ENCODE measurements at regions not wholly inside any gene's neighbourhood (a gene's known extent, or its start where the extent isn't known, plus 50 kb on each side); places are given as distances from the start of the nearest gene placed in this dataset.
A peak's percentile ranks its signal among the peaks of the same experiment; 100 is the strongest.
"Not testable (repeated sequence)": the region's sequence is repeated elsewhere in the genome, so short reads cannot be mapped to it uniquely, and the experiment has no call there.

DNA sequence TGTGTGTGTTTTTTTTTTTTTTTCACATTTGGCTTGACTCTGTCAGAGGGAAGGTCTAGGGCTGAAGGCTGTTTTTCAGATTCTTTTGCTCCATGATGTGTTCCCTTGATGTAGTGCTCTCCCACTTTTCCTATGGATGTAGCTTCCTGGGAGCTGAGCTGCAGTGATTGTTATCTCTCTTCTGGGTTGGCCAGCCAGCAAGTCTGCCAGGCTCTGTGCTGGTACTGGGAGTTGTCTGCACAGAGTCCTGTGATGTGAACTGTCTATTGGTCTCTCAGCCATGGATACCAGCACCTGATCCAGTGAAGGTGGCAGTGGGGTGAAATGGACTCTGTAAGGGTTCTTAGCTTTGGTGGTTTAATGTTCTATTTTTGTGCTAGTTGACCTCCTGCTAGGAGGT, 377.4 kb upstream of the MAN1A1 start:
- not testable (repeated sequence) for DNase-seq (ENCODE audit: low spot score)

DNA sequence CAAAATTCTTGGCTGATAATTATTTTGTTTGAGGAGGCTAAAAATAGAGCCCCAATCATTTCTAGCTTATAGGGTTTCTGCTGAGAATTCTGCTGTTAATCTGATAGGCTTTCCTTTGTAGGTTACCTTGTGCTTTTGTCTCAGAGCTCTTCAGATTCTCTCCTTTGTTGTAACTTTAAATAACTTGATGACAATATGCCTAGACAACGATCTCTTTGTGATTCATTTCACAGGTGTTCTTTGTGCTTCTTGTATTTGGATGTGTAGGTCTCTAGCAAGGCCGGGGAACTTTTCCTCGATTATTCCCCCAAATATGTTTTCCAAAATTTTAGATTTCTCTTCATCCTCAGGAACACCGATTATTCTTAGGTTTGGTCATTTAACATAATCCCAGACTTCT, 376.5 kb upstream of the MAN1A1 start:
- DNase-seq (ENCODE audit: low spot score): no peak

DNA sequence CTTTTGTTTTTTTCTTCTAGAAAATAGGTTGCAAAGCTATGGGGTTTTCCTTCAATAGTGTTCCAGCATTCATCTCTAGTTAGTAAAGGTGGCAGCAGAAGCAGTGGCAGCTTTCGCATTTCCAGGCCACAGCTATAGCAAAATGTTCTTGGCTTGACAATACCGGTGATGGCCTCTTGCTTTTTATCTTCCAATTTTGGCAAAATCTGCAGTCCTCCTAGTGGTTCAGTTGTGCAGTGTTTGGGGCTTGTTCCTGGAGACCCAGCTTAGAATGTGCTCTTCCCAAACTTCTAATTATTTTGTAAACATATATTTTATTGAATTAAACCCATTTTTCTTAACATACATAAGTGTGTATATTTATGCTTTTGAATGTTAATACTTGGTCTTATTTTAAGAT, 370.6 kb upstream of the MAN1A1 start:
- peak; percentile 26 for DNase-seq (ENCODE audit: low spot score)

DNA sequence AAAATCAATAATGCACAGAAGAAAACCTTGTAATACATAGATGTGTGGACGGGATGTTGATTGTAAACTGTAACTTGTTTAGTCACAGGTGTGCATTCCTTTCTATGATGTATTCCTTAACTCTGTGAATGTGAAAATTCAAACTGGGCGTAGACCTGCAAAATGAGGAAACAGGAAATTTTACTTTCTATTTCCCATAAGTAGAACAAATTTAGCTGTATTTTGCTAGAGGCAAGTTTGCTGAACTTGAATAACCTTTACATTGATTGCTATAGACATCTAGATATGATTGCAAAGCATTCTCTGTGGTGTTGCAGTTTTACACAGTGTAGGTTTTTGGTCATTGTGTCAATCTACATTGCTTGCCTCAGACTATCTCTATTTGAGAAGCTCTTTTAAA, 368.4 kb upstream of the MAN1A1 start:
- DNase-seq (ENCODE audit: low spot score): no peak

GRCh38 chr6:119716668-119717270, 367.2 kb upstream of the MAN1A1 start:
- no peak for DNase-seq (ENCODE audit: low spot score)

- DNase-seq (ENCODE audit: low spot score): no peak
Observed at GRCh38 chr6:119713903-119714302, 364.3 kb upstream of the MAN1A1 start.

GRCh38 chr6:119686644-119687043, 337.1 kb upstream of the MAN1A1 start:
- DNase-seq (ENCODE audit: low spot score): no peak

- no peak for DNase-seq (ENCODE audit: low spot score)
Observed at GRCh38 chr6:119686240-119686639, 336.7 kb upstream of the MAN1A1 start.

GRCh38 chr6:119683671-119684070, 334.1 kb upstream of the MAN1A1 start:
- no peak for DNase-seq (ENCODE audit: low spot score)

DNA sequence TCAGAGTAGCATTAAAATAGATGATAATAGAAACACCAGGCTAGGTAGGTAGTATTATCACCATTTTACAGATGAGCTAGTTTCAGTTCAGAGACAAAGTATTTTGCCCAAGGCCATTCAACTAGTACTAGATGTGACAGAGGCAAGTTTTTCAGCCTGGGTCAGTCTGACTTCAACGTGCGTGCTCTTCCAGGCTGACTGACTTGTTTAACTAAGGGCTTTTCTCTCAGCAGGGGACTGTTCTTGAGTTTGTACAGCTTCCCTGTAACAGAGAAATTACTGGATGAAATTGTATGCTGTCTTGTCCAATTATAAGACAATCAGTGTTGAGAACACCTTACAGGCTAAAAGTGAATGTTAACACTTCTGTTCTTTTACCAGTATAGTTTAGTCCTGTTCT, 333.5 kb upstream of the MAN1A1 start:
- no peak for DNase-seq (ENCODE audit: low spot score)

DNA sequence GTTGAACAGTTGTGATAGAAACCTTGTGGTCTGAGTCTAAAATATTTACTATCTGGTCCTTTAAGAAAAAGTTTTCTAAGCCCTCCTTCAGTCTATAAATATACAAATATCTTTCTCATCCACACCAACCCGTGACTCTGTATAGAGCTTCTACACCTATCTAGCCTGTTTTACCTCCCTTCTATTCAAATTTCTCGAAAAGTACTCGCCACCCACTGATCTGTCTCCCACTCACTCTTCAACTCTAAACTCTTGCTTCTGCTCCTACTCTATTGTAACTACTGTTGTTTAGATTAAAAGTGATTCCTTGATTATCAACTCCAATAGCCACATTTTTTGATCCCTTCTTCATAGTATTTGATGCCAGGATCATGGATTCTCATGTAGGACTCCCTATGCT, 329.4 kb upstream of the MAN1A1 start:
- DNase-seq (ENCODE audit: low spot score): no peak

GRCh38 chr6:119677384-119677783, 327.8 kb upstream of the MAN1A1 start:
- DNase-seq (ENCODE audit: low spot score): no peak

- no peak for DNase-seq (ENCODE audit: low spot score)
Observed at GRCh38 chr6:119676961-119677360, 327.4 kb upstream of the MAN1A1 start.

- DNase-seq (ENCODE audit: low spot score): no peak
Observed at GRCh38 chr6:119676230-119676629, 326.7 kb upstream of the MAN1A1 start.

GRCh38 chr6:119673741-119674140, 324.2 kb upstream of the MAN1A1 start:
- no peak for DNase-seq (ENCODE audit: low spot score)

DNA sequence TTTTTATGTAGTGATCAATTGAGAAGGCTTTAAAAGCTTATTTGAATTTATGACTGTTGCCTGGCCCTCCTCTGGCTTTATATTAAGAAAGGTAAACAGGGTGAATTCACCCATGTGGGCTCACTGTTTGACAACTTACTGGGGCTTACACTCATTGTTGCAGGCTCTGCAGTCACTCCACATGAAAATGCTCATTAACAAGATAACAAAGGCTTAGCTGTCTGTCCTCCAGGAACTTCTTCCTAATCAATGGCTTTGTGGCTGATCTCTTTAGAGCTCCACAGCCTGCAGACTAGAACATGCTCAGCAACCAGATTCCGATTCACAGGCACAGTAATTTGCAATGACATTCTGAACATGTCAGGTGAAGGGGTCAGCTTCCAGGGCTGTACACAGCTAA, 323.2 kb upstream of the MAN1A1 start:
- DNase-seq (ENCODE audit: low spot score): no peak

DNA sequence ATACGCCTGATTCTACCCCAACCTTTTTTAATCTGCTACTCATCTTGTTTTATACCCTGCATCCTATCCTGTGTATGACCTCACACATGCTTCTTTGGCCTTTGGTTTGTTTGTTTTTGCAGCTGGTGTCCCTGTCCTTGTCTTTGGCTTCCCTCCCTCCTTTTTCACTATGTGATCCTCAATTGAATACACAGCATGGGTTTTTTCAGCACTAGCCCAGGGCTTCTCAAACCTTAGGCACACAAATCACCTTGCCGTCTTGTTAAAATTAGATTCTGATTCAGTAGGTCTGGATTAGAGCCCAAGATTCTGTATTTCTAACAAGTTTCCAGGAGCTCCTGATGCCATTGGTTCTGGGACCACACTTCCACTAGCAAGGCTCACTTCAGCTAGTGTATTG, 321.5 kb upstream of the MAN1A1 start:
- DNase-seq (ENCODE audit: low spot score): no peak

- no peak for DNase-seq (ENCODE audit: low spot score)
Observed at GRCh38 chr6:119669221-119669620, 319.7 kb upstream of the MAN1A1 start.

- DNase-seq (ENCODE audit: low spot score): not testable (repeated sequence)
Observed at GRCh38 chr6:119665432-119665831, 315.9 kb upstream of the MAN1A1 start.

GRCh38 chr6:119661628-119662027, 312.1 kb upstream of the MAN1A1 start:
- no peak for DNase-seq (ENCODE audit: low spot score)

GRCh38 chr6:119661078-119661477, 311.5 kb upstream of the MAN1A1 start:
- no peak for DNase-seq (ENCODE audit: low spot score)

DNA sequence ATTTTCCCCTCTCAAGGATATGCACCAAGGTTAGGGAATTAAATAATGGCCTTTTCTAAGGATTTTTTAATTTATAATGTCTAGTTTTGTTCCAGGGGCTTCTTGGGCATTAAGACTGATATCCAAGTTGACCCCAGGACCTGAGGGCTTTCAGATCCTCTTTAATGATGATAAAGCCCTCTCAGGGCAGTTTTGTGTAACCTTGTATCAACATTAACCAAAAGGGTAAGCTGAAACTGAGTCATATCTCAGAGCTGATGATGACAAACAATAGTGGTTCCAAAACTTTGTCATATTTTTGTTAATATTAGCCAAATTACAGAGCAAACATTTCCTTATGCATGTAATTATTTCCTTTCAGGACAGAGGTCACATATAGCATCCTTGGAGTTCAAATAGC, 309.4 kb upstream of the MAN1A1 start:
- DNase-seq (ENCODE audit: low spot score): no peak

- DNase-seq (ENCODE audit: low spot score): no peak
Observed at GRCh38 chr6:119655124-119655523, 305.6 kb upstream of the MAN1A1 start.

GRCh38 chr6:119653329-119653728, 303.8 kb upstream of the MAN1A1 start:
- no peak for DNase-seq (ENCODE audit: low spot score)

DNA sequence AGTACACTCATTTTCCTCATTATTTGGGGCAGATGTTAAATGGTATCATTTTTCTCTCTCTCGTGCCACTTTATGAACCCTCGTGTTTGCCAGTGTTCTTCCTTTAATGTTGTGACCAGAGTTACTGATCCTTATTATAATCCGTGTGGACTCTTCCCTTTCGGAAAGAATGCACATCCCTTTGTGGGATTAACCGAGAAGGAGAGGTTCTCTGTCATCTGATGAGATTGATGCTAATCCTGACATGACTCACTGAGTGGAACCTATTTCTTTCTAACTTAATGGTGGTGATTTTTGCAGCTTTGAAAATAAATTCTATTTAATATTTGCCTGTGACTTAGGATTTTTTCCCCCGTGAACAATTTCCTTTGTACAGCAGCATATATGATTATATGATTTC, 300.0 kb upstream of the MAN1A1 start:
- no peak for DNase-seq (ENCODE audit: low spot score)

Measured in RKO (cell line).